Breast epithelium (tissue), 4 donors: ENCODE measurements at regions not wholly inside any gene's neighbourhood (a gene's known extent, or its start where the extent isn't known, plus 50 kb on each side); places are given as distances from the start of the nearest gene placed in this dataset.

Experiments
- DNase-seq, 2 donors: peaks; one replicate each; pipeline ENCODE4 v3.0.0-alpha.2; 2019; ENCODE audit warnings: low spot score in 2 of 2
- H3K27ac ChIP-seq, 2 donors: fragments of 200-600 bp; sonication (generic) in 1 of 2; one replicate each; pipeline ENCODE4 v1.5.1; 2016 to 2019; ENCODE audit warnings: mild to moderate bottlenecking in 1 of 2
- H3K27me3 ChIP-seq, 2 donors: fragments of 200-600 bp; sonication (generic) in 1 of 2; one replicate each; pipeline versions ENCODE4 v1.5.1 to v1.6.0; 2017 to 2019; ENCODE audit warnings: control low read depth in 1 of 2, mild to moderate bottlenecking in 1 of 2
- H3K36me3 ChIP-seq: fragments of 200-600 bp; one replicate; pipeline ENCODE4 v1.5.1; 2019
- H3K4me1 ChIP-seq, 2 donors: fragments of 200-600 bp; sonication (generic); one replicate each; pipeline ENCODE4 v1.5.1; 2016 to 2019; ENCODE audit warnings: control low read depth in 1 of 2
- H3K4me3 ChIP-seq, 3 donors: fragments of 200-600 bp; sonication (generic); 1 replicate in 2 of 3; 2 replicates in 1 of 3; pipeline ENCODE4 v1.5.1; 2016 to 2019; ENCODE audit warnings: mild to moderate bottlenecking in 3 of 3, moderate library complexity in 2 of 3
- H3K9me3 ChIP-seq, 2 donors: fragments of 200-600 bp; sonication (generic) in 1 of 2; one replicate each; pipeline ENCODE4 v1.5.1; 2016 to 2019; ENCODE audit warnings: control low read depth in 1 of 2
- CTCF ChIP-seq, 3 donors: fragments of 450-650 bp; IDR thresholded peaks; one replicate each; pipeline ENCODE4 v1.5.1; 2016 to 2017; ENCODE audit warnings: antibody characterized with exemption in 3 of 3, mild to moderate bottlenecking in 3 of 3, moderate library complexity in 3 of 3
- POLR2A ChIP-seq: fragments of 450-650 bp; IDR thresholded peaks from one replicate; pipeline ENCODE4 v1.6.1; 2016; ENCODE audit warnings: antibody characterized with exemption, mild to moderate bottlenecking, moderate library complexity
- POLR2AphosphoS5 ChIP-seq, 3 donors: sonication (generic); formaldehyde crosslinking; IDR thresholded peaks; one replicate each; pipeline ENCODE4 v1.6.1; 2017; ENCODE audit warnings: antibody characterized with exemption in 3 of 3
- intact Hi-C: fragments of 100-400 bp; cut with DNase I; formaldehyde crosslinking; loops from one replicate; pipeline ENCODE4 v1.15.1; 2023; ENCODE audit warnings: low total_unique reads

- no peak overlapping the region for H3K4me3 ChIP-seq
- H3K4me1 ChIP-seq: no peaks in the 10 kb centered on the region
- TF ChIP-seq CTCF (IDR thresholded peaks at IDR 0.05) (no peak), POLR2AphosphoS5 (IDR thresholded peaks at IDR 0.05) (no peak), POLR2A (no peak)
- no peak overlapping the region for H3K27ac ChIP-seq
- no peak for DNase-seq
- intact Hi-C loops: no loop called here
- H3K36me3 ChIP-seq: no peaks in the 10 kb centered on the region
- no peaks in the 10 kb centered on the region for H3K27me3 ChIP-seq
- no peaks in the 10 kb centered on the region for H3K9me3 ChIP-seq
Measured at GRCh38 chr1:244209955-244210354, 158.9 kb downstream of the ZBTB18 start.

GRCh38 chr1:244210884-244211558, 159.9 kb downstream of the ZBTB18 start:
- Histone ChIP-seq H3K36me3 (no peaks in the 10 kb centered on the region), H3K27me3 (no peaks in the 10 kb centered on the region), H3K4me3 (no peak overlapping the region), H3K9me3 (no peaks in the 10 kb centered on the region), H3K27ac (no peak overlapping the region), H3K4me1 (no peaks in the 10 kb centered on the region)
- intact Hi-C loops: no loop called here
- no peak for DNase-seq
- no peak for TF ChIP-seq POLR2A
- TF ChIP-seq POLR2AphosphoS5 (IDR thresholded peaks at IDR 0.05): no peak
- TF ChIP-seq CTCF (IDR thresholded peaks at IDR 0.05): no peak

- intact Hi-C loops: no loop called here
- no peaks in the 10 kb centered on the region for H3K27me3 ChIP-seq
- TF ChIP-seq CTCF (IDR thresholded peaks at IDR 0.05): no peak
- TF ChIP-seq POLR2AphosphoS5 (IDR thresholded peaks at IDR 0.05): no peak
- no peak for TF ChIP-seq POLR2A
- no peak overlapping the region for H3K27ac ChIP-seq
- no peaks in the 10 kb centered on the region for H3K36me3 ChIP-seq
- no peak for DNase-seq
- H3K4me3 ChIP-seq: no peak overlapping the region
- H3K9me3 ChIP-seq: no peaks in the 10 kb centered on the region
- H3K4me1 ChIP-seq: no peaks in the 10 kb centered on the region
Measured at GRCh38 chr1:244211559-244211944, 160.5 kb downstream of the ZBTB18 start.

- Histone ChIP-seq H3K4me1 (no peaks in the 10 kb centered on the region), H3K4me3 (no peak overlapping the region), H3K36me3 (no peaks in the 10 kb centered on the region), H3K9me3 (no peaks in the 10 kb centered on the region), H3K27ac (no peak overlapping the region), H3K27me3 (no peaks in the 10 kb centered on the region)
- intact Hi-C loops: no loop called here
- no peak for DNase-seq
- no peak for TF ChIP-seq CTCF (IDR thresholded peaks at IDR 0.05)
Measured at GRCh38 chr1:244212219-244212618, 161.1 kb downstream of the ZBTB18 start.

GRCh38 chr1:244212797-244213475, 161.9 kb downstream of the ZBTB18 start:
- H3K27me3 ChIP-seq: no peaks in the 10 kb centered on the region
- DNase-seq: no peak
- H3K27ac ChIP-seq: no peak overlapping the region
- intact Hi-C loops: no loop called here
- no peaks in the 10 kb centered on the region for H3K36me3 ChIP-seq
- no peaks in the 10 kb centered on the region for H3K9me3 ChIP-seq
- H3K4me1 ChIP-seq: no peaks in the 10 kb centered on the region
- no peak for TF ChIP-seq CTCF (IDR thresholded peaks at IDR 0.05)
- TF ChIP-seq POLR2AphosphoS5 (IDR thresholded peaks at IDR 0.05): no peak
- no peak for TF ChIP-seq POLR2A
- no peak overlapping the region for H3K4me3 ChIP-seq
